SK-N-SH treated with all-trans-retinoic acid at 6 μM for 48 hours (cell line): ENCODE measurements at regions not wholly inside any gene's neighbourhood (a gene's known extent, or its start where the extent isn't known, plus 50 kb on each side); places are given as distances from the start of the nearest gene placed in this dataset.

Experiments
- ATAC-seq: fragments of 200-7000 bp; cut with Tn5 transposase; 3 replicates; pipeline ENCODE4 v1.9.1; 2020; ENCODE audit warnings: mild to moderate bottlenecking, moderate library complexity
- ARNTL ChIP-seq: fragments of 450-650 bp; formaldehyde crosslinking; IDR thresholded peaks from 2 replicates; pipeline ENCODE4 v1.5.0; 2020; ENCODE audit warnings: low read depth, mild to moderate bottlenecking, moderate library complexity, borderline replicate concordance
- BACH2 ChIP-seq: fragments of 250-450 bp; sonication (Bioruptor Pico); IDR thresholded peaks from 2 replicates; pipeline ENCODE4 v1.9.0; 2021; ENCODE audit warnings: mild to moderate bottlenecking, borderline replicate concordance
- CREB5 ChIP-seq: fragments of 250-450 bp; sonication (Bioruptor Pico); IDR thresholded peaks from 2 replicates; pipeline ENCODE4 v1.5.1; 2020; ENCODE audit warnings: low read depth, mild to moderate bottlenecking, moderate library complexity
- CSDC2 ChIP-seq: fragments of 250-450 bp; sonication (Bioruptor Pico); IDR thresholded peaks from 2 replicates; pipeline ENCODE4 v1.5.0; 2020; ENCODE audit warnings: mild to moderate bottlenecking, moderate library complexity
- CSRNP3 ChIP-seq: fragments of 250-450 bp; sonication (Bioruptor Pico); IDR thresholded peaks from 2 replicates; pipeline ENCODE4 v1.5.1; 2021; ENCODE audit warnings: mild to moderate bottlenecking, moderate library complexity
- ESRRG ChIP-seq: fragments of 250-450 bp; sonication (Bioruptor Pico); IDR thresholded peaks from 2 replicates; pipeline ENCODE4 v1.6.1; 2021; ENCODE audit warnings: mild to moderate bottlenecking
- GLIS3 ChIP-seq: fragments of 250-450 bp; sonication (Bioruptor Pico); IDR thresholded peaks from 2 replicates; pipeline ENCODE4 v1.5.0; 2020; ENCODE audit warnings: mild to moderate bottlenecking, moderate library complexity
- ISL1 ChIP-seq: fragments of 250-450 bp; sonication (Bioruptor Pico); IDR thresholded peaks from 2 replicates; pipeline ENCODE4 v2.1.2; 2022; ENCODE audit warnings: mild to moderate bottlenecking, moderate library complexity
- POU6F1 ChIP-seq: fragments of 250-450 bp; sonication (Bioruptor Pico); IDR thresholded peaks from 2 replicates; pipeline ENCODE4 v1.8.0; 2021; ENCODE audit warnings: low read depth, mild to moderate bottlenecking, moderate library complexity, borderline replicate concordance
- PPARA ChIP-seq: fragments of 250-450 bp; sonication (Bioruptor Pico); IDR thresholded peaks from 2 replicates; pipeline ENCODE4 v1.5.0; 2020; ENCODE audit warnings: mild to moderate bottlenecking, borderline replicate concordance
- RARB ChIP-seq: fragments of 250-450 bp; sonication (Bioruptor Pico); IDR thresholded peaks from 2 replicates; pipeline ENCODE4 v1.8.0; 2021; ENCODE audit warnings: mild to moderate bottlenecking, moderate library complexity
- SNAI2 ChIP-seq: fragments of 250-450 bp; sonication (Bioruptor Pico); IDR thresholded peaks from 2 replicates; pipeline ENCODE4 v1.5.0; 2020; ENCODE audit warnings: mild to moderate bottlenecking, moderate library complexity
- TCF4 ChIP-seq: fragments of 250-450 bp; sonication (Bioruptor Pico); IDR thresholded peaks from 2 replicates; pipeline ENCODE4 v1.8.0; 2021; ENCODE audit warnings: mild to moderate bottlenecking, moderate library complexity, borderline replicate concordance
- TOX ChIP-seq: fragments of 250-450 bp; sonication (Bioruptor Pico); IDR thresholded peaks from 2 replicates; pipeline ENCODE4 v1.8.0; 2021; ENCODE audit warnings: mild to moderate bottlenecking, moderate library complexity, borderline replicate concordance
- ZC3H10 ChIP-seq: fragments of 250-450 bp; sonication (Bioruptor Pico); IDR thresholded peaks from 2 replicates; pipeline ENCODE4 v1.5.1; 2021; ENCODE audit warnings: mild to moderate bottlenecking, moderate library complexity
- ZFP3 ChIP-seq: fragments of 250-450 bp; sonication (Bioruptor Pico); IDR thresholded peaks from 2 replicates; pipeline ENCODE4 v1.5.0; 2020; ENCODE audit warnings: mild to moderate bottlenecking, moderate library complexity
- ZFP30 ChIP-seq: fragments of 450-650 bp; formaldehyde crosslinking; IDR thresholded peaks from 2 replicates; pipeline ENCODE4 v1.5.0; 2022; ENCODE audit warnings: mild to moderate bottlenecking, moderate library complexity
- TF ChIP-seq, protein P1 (sequence below): fragments of 250-450 bp; sonication (Bioruptor Pico); IDR thresholded peaks from 2 replicates; pipeline ENCODE4 v1.8.0; 2020; ENCODE audit warnings: mild to moderate bottlenecking, moderate library complexity, borderline replicate concordance

DNA sequence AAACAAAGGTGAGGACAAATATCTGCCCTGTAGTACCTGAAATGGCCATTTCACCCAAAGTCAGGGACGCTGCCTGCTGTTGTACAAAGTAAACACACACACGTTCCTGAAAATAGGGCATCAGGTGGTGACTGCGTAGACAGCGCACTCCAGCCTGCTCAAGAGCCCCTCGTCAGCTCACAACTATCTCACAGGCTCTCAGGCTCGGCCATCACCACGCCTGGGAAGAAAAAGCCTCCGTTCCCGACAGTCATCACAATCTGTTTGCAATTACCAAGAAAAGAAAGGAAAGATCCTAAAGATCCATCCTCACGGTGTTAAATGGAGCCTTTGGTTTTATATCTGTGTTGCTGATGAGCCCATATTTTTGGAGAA lies 230.2 kb downstream of the ZNF516 start (continued):
- TF ChIP-seq POU6F1 (no peak), GLIS3 (CRISPR knock-in tag) (no peak), ZFP3 (CRISPR knock-in tag) (no peak), ARNTL (CRISPR knock-in tag) (no peak), ISL1 (CRISPR knock-in tag) (no peak), BACH2 (CRISPR knock-in tag) (no peak), ZC3H10 (CRISPR knock-in tag) (no peak), ZFP30 (CRISPR knock-in tag) (no peak)
- TF ChIP-seq, protein P1, sequence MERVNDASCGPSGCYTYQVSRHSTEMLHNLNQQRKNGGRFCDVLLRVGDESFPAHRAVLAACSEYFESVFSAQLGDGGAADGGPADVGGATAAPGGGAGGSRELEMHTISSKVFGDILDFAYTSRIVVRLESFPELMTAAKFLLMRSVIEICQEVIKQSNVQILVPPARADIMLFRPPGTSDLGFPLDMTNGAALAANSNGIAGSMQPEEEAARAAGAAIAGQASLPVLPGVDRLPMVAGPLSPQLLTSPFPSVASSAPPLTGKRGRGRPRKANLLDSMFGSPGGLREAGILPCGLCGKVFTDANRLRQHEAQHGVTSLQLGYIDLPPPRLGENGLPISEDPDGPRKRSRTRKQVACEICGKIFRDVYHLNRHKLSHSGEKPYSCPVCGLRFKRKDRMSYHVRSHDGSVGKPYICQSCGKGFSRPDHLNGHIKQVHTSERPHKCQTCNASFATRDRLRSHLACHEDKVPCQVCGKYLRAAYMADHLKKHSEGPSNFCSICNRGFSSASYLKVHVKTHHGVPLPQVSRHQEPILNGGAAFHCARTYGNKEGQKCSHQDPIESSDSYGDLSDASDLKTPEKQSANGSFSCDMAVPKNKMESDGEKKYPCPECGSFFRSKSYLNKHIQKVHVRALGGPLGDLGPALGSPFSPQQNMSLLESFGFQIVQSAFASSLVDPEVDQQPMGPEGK = no peak

DNA sequence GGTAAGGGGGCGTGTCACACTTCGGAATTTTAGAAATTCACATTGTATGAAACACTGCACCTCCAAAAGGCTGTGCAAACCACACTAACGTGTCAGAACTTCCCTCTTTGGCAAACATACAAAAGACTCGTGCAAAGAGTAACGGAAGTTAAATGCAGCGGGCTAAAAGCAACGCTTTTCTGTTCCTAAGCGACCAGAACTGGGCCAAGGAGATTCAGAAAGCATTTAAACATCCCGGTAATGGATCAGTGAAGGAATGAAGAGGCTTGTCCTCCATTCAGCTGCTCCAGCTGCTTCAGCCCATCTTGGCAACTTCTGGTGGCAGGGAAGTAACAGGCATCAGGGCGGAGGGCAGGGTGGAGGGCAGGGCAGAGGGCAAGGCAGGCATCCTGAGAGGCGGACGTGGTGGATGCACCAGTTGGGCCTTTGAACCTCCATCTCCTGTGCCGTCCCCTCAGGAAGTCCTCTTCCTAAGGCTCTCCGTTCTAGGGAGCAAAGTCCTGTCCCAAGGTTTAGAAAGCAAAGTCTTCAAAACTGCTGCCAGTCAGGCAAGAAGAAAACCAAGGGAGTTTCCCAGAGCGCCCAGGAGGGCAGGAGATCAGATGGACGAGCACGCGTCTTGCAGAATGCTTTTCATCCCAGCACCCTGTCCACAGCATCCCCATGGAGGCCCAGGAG lies 230.7 kb downstream of the ZNF516 start:
- no peak for ATAC-seq
- TF ChIP-seq CSRNP3 (CRISPR knock-in tag) (no peak), PPARA (CRISPR knock-in tag) (no peak), RARB (CRISPR knock-in tag) (no peak), SNAI2 (CRISPR knock-in tag) (no peak), ZFP30 (CRISPR knock-in tag) (no peak), CREB5 (CRISPR knock-in tag) (no peak), ESRRG (CRISPR knock-in tag) (no peak), BACH2 (CRISPR knock-in tag) (no peak), ZFP3 (CRISPR knock-in tag) (no peak), ARNTL (CRISPR knock-in tag) (no peak), TCF4 (no peak), TOX (CRISPR knock-in tag) (no peak)
- TF ChIP-seq, protein P1 = no peak

- TF ChIP-seq POU6F1 (no peak), CSDC2 (CRISPR knock-in tag) (no peak), PPARA (CRISPR knock-in tag) (no peak), CREB5 (CRISPR knock-in tag) (no peak)
- no peak for ATAC-seq
Measured at GRCh38 chr18:76263046-76264005, 231.7 kb downstream of the ZNF516 start.
